B cell (primary cell): ENCODE measurements at regions not wholly inside any gene's neighbourhood (a gene's known extent, or its start where the extent isn't known, plus 50 kb on each side); places are given as distances from the start of the nearest gene placed in this dataset.

Source experiments
- ATAC-seq: fragments of 200-7000 bp; cut with Tn5 transposase; one replicate; pipeline ENCODE4 v1.10.0; 2021; ENCODE audit warnings: low read depth, mild to moderate bottlenecking, moderate number of reproducible peaks, moderate library complexity
- CTCF ChIA-PET: fragments of 350-600 bp; sonication (Branson Sonifier 250); formaldehyde crosslinking; loops from one replicate; lab custom pipeline; 2021; ENCODE audit warnings: antibody characterized with exemption, inconsistent platforms; lab: Charles Lee
- POLR2A ChIA-PET: fragments of 350-600 bp; sonication (Branson Sonifier 250); formaldehyde crosslinking; loops from one replicate; lab custom pipeline; 2021; ENCODE audit warnings: antibody characterized with exemption; lab: Charles Lee
- DNase-seq: peaks from one replicate; pipeline ENCODE4 v3.0.0; 2013
- H2AFZ ChIP-seq: 2 replicates; pipeline ENCODE4 v1.6.1; 2012; ENCODE audit warnings: mild to moderate bottlenecking, low read depth, low read length; ENCODE audit not compliant: insufficient read depth, poor library complexity, severe bottlenecking
- H3K27ac ChIP-seq, 2 donors: 1 replicate in 1 of 2; 2 replicates in 1 of 2; pipeline ENCODE4 v1.5.1; 2012 to 2013; ENCODE audit warnings: low read length in 2 of 2, mild to moderate bottlenecking in 2 of 2, moderate library complexity in 1 of 2
- H3K27me3 ChIP-seq, 4 experiments: fragments of 200-600 bp in 1 of 4; sonication (generic) in 1 of 4; replicated peaks in 1 of 4; 1 replicate in 2 of 4; 2 replicates in 2 of 4; pipeline versions ENCODE4 v1.6.1 to v1.7.0; 2013 to 2016; ENCODE audit warnings: low read length in 3 of 4, mild to moderate bottlenecking in 2 of 4, mixed read lengths in 1 of 4, moderate library complexity in 1 of 4; ENCODE audit not compliant: insufficient read depth in 4 of 4, control insufficient read depth in 3 of 4; ENCODE audit errors: control extremely low read depth in 1 of 4
- H3K36me3 ChIP-seq, 2 experiments: replicated peaks in 1 of 2; 1 replicate in 1 of 2; 2 replicates in 1 of 2; pipeline versions ENCODE4 v1.6.1 to v1.7.1; 2013; ENCODE audit warnings: low read length in 1 of 2; ENCODE audit not compliant: insufficient read depth in 2 of 2, control insufficient read depth in 1 of 2; ENCODE audit errors: control extremely low read depth in 1 of 2, extremely low read depth in 1 of 2
- H3K4me1 ChIP-seq, 2 donors: fragments of 200-600 bp in 1 of 2; sonication (generic) in 1 of 2; 1 replicate in 1 of 2; 2 replicates in 1 of 2; pipeline versions ENCODE4 v1.5.1 to v1.6.1; 2013 to 2017; ENCODE audit warnings: low read length in 2 of 2; ENCODE audit not compliant: control insufficient read depth in 2 of 2, insufficient read depth in 2 of 2
- H3K4me2 ChIP-seq: replicated peaks from 2 replicates; pipeline ENCODE3; 2012; ENCODE audit warnings: mild to moderate bottlenecking, low read depth, low read length; ENCODE audit not compliant: poor library complexity, severe bottlenecking
- H3K4me3 ChIP-seq, 5 experiments: fragments of 200-600 bp in 1 of 5; sonication (generic) in 1 of 5; 1 replicate in 3 of 5; 2 replicates in 2 of 5; pipeline versions ENCODE4 v1.5.1 to v1.7.0; 2011 to 2016; ENCODE audit warnings: low read length in 4 of 5, mild to moderate bottlenecking in 4 of 5, low read depth in 2 of 5, control low read depth in 1 of 5, moderate library complexity in 1 of 5; ENCODE audit not compliant: insufficient read depth in 1 of 5; ENCODE audit errors: control extremely low read depth in 1 of 5, extremely low read depth in 1 of 5
- H3K79me2 ChIP-seq: fragments of 200-600 bp; sonication (generic); one replicate; pipeline ENCODE4 v1.6.0; 2016; ENCODE audit warnings: low read length; ENCODE audit not compliant: control insufficient read depth, insufficient read depth
- H3K9ac ChIP-seq: fragments of 200-600 bp; sonication (generic); 2 replicates; pipeline ENCODE4 v1.6.1; 2017; ENCODE audit warnings: mild to moderate bottlenecking, low read length, moderate library complexity
- H3K9me3 ChIP-seq, 3 donors: one replicate each; pipeline versions ENCODE4 v1.6.1 to v1.7.1; 2013; ENCODE audit warnings: low read length in 2 of 3; ENCODE audit not compliant: control insufficient read depth in 2 of 3, insufficient read depth in 1 of 3; ENCODE audit errors: control extremely low read depth in 1 of 3
- H4K20me1 ChIP-seq: 2 replicates; pipeline ENCODE4 v1.6.0; 2012; ENCODE audit warnings: mild to moderate bottlenecking, low read length; ENCODE audit not compliant: insufficient read depth, control insufficient read depth, poor library complexity, severe bottlenecking
- H3K27ac Mint-ChIP-seq: one replicate; pipeline ENCODE4 v1.8.0; 2021; ENCODE audit warnings: mixed read lengths
- H3K27me3 Mint-ChIP-seq: one replicate; pipeline ENCODE4 v1.8.0; 2021; ENCODE audit warnings: mixed read lengths
- H3K4me1 Mint-ChIP-seq: one replicate; pipeline ENCODE4 v1.8.0; 2021; ENCODE audit warnings: mixed read lengths
- H3K4me3 Mint-ChIP-seq: one replicate; pipeline ENCODE4 v1.8.0; 2021; ENCODE audit warnings: mixed read lengths
- H3K9me3 Mint-ChIP-seq: one replicate; pipeline ENCODE4 v1.8.0; 2022; ENCODE audit warnings: mixed read lengths; ENCODE audit not compliant: insufficient read depth
- CTCF ChIP-seq: fragments of 200-600 bp; IDR thresholded peaks from one replicate; pipeline ENCODE4 v1.8.0; 2022; ENCODE audit warnings: antibody characterized with exemption, mild to moderate bottlenecking
- EZH2 ChIP-seq: IDR thresholded peaks from 2 replicates; pipeline ENCODE4 v1.6.1; 2012; ENCODE audit warnings: borderline replicate concordance, low read depth, mild to moderate bottlenecking, moderate library complexity, low read length; ENCODE audit not compliant: insufficient read depth, poor library complexity, severe bottlenecking
- WGBS: methylation state at CpG from one replicate; pipeline ENCODE4 v1.1.5; 2013; ENCODE audit warnings: missing lambda C conversion rate; ENCODE audit not compliant: insufficient coverage; 5-methylcytosine and 5-hydroxymethylcytosine counted together
- intact Hi-C: fragments of 100-400 bp; cut with micrococcal nuclease; formaldehyde crosslinking; loops from one replicate; pipeline ENCODE4 v1.10.0; 2022

GRCh38 chr7:18243731-18244130 lies 216.1 kb upstream of the PRPS1L1 start:
- no peak for DNase-seq
- TF ChIP-seq CTCF (no peak), EZH2 (no peak)
- no peaks in the 10 kb centered on the region for H3K27me3 ChIP-seq
- no peaks in the 10 kb centered on the region for H3K4me1 ChIP-seq
- no peak overlapping the region for H3K4me3 ChIP-seq
- H3K9me3 Mint-ChIP-seq = peaks cover 6% of the 10 kb centered on the region
- no peaks in the 10 kb centered on the region for H3K4me1 Mint-ChIP-seq
- H3K9ac ChIP-seq = no peak overlapping the region
- H3K79me2 ChIP-seq = no peaks in the 10 kb centered on the region
- H2AFZ ChIP-seq = no peak overlapping the region
- H3K27ac Mint-ChIP-seq = no peak overlapping the region
- POLR2A ChIA-PET = no interaction called here
- H3K27ac ChIP-seq = no peak overlapping the region
- intact Hi-C loops = no loop called here
- no peak overlapping the region for H3K4me3 Mint-ChIP-seq
- no peaks in the 10 kb centered on the region for H4K20me1 ChIP-seq
- no peak overlapping the region for H3K4me2 ChIP-seq
- no peaks in the 10 kb centered on the region for H3K36me3 ChIP-seq
- no peak for ATAC-seq
- H3K27me3 Mint-ChIP-seq = no peaks in the 10 kb centered on the region
- 93% methylated on average over 3 of the region's 3 CpGs for WGBS
- CTCF ChIA-PET = no interaction called here
- peaks cover 0 to 10% (median 4%) of the 10 kb centered on the region in 3 donors for H3K9me3 ChIP-seq

- Histone ChIP-seq H3K36me3 (no peaks in the 10 kb centered on the region), H3K79me2 (no peaks in the 10 kb centered on the region), H4K20me1 (no peaks in the 10 kb centered on the region), H3K27ac (no peak overlapping the region), H3K9ac (no peak overlapping the region), H3K4me2 (no peak overlapping the region), H3K9me3 (peaks cover 4 to 28% (median 4%) of the 10 kb centered on the region in 3 donors), H3K4me3 (no peak overlapping the region), H3K4me1 (no peaks in the 10 kb centered on the region), H2AFZ (no peak overlapping the region), H3K27me3 (no peaks in the 10 kb centered on the region)
- H3K4me1 Mint-ChIP-seq = no peaks in the 10 kb centered on the region
- no peak for TF ChIP-seq CTCF
- no peak for TF ChIP-seq EZH2
- no peak overlapping the region for H3K4me3 Mint-ChIP-seq
- ChIA-PET POLR2A (no interaction called here), CTCF (no interaction called here)
- no peak for ATAC-seq
- H3K9me3 Mint-ChIP-seq = peaks cover 18% of the 10 kb centered on the region
- no peaks in the 10 kb centered on the region for H3K27me3 Mint-ChIP-seq
- intact Hi-C loops = no loop called here
- DNase-seq = no peak
- no peak overlapping the region for H3K27ac Mint-ChIP-seq
Observed at GRCh38 chr7:18250133-18250532, 222.5 kb upstream of the PRPS1L1 start.
